ENCODE measurements at regions not wholly inside any gene's neighbourhood (a gene's known extent, or its start where the extent isn't known, plus 50 kb on each side); places are given as distances from the start of the nearest gene placed in this dataset.

DNA sequence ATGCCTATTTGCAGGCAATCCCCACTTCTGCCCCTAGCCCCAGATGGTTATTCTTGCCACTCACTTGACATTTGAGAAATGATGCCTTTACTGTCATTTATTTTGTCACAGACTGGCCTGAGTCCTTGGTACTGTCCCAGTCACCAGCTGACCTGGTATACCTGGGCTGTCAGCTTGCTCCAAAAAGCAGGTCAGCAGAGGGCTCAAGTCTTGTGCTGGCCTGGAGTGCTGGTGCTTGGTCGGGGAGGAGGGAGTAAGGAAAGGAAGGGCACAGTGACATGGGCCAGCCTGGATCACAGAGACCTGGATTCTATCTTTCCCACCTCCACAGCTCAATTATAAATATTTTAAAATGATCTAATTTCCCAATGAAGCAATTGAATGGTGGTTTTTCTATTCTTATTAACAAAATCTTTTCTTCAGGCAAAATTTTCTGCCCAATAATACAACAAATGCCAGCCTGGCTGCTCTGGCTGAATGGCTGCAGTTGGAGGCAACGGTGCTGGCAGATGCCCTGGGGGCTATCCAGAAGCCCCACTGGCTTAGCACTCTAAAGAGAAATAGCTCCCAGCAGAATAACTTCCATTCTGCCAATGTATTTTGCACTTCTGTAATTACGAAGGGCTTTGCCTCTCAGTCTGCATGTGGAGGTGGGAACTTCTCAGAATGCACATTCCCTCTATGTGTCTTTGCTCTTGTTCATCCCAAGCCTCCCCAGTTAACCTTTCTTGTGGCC is 160.6 kb downstream of the GADD45G start:
- no peaks in the 10 kb centered on the region for H3K9me3 Mint-ChIP-seq
- POLR2A ChIA-PET = no interaction called here
- TF ChIP-seq, protein P1, sequence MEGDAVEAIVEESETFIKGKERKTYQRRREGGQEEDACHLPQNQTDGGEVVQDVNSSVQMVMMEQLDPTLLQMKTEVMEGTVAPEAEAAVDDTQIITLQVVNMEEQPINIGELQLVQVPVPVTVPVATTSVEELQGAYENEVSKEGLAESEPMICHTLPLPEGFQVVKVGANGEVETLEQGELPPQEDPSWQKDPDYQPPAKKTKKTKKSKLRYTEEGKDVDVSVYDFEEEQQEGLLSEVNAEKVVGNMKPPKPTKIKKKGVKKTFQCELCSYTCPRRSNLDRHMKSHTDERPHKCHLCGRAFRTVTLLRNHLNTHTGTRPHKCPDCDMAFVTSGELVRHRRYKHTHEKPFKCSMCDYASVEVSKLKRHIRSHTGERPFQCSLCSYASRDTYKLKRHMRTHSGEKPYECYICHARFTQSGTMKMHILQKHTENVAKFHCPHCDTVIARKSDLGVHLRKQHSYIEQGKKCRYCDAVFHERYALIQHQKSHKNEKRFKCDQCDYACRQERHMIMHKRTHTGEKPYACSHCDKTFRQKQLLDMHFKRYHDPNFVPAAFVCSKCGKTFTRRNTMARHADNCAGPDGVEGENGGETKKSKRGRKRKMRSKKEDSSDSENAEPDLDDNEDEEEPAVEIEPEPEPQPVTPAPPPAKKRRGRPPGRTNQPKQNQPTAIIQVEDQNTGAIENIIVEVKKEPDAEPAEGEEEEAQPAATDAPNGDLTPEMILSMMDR (IDR thresholded peaks at IDR 0.05) = no peak
- no peak for DNase-seq
- H3K4me1 Mint-ChIP-seq = peaks cover 26% of the 10 kb centered on the region
- intact Hi-C loops (cut with micrococcal nuclease) = no loop called here
- no peaks in the 10 kb centered on the region for H3K27me3 Mint-ChIP-seq
- H3K36me3 Mint-ChIP-seq (ENCODE audit: low read depth) = no peaks in the 10 kb centered on the region
- H3K27ac Mint-ChIP-seq = no peak overlapping the region
- H3K4me3 Mint-ChIP-seq = no peak overlapping the region
- CTCF ChIA-PET = no interaction called here
- ATAC-seq (ENCODE audit: low read depth) = no peak

DNA sequence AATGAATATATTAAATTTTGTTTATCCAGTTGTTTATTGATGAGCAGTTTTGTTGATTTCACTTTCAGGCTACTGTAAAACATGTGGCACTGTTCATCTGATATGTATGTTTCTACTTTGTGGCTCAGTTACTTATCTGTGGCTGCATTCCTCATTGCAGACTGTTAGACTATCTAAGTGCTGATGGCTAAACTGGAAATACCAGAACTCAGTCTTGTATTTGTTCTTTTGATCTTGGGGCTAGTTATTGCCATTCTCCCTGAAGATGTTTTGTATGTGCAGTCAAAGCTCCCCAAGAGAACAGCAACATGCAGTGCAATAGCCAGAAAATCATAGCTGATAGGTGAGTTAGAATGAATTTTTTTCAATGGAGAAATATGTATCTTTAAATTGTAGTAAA is 162.2 kb downstream of the GADD45G start:
- CTCF ChIA-PET = no interaction called here
- Mint-ChIP-seq H3K9me3 (no peaks in the 10 kb centered on the region), H3K4me3 (no peak overlapping the region), H3K36me3 (ENCODE audit: low read depth) (no peaks in the 10 kb centered on the region), H3K27ac (no peak overlapping the region), H3K4me1 (peaks cover 33% of the 10 kb centered on the region), H3K27me3 (no peaks in the 10 kb centered on the region)
- POLR2A ChIA-PET = no interaction called here
- TF ChIP-seq, protein P1 (IDR thresholded peaks at IDR 0.05) = no peak
- DNase-seq (no peak), ATAC-seq (ENCODE audit: low read depth) (no peak)
- intact Hi-C loops (cut with micrococcal nuclease) = no loop called here

DNA sequence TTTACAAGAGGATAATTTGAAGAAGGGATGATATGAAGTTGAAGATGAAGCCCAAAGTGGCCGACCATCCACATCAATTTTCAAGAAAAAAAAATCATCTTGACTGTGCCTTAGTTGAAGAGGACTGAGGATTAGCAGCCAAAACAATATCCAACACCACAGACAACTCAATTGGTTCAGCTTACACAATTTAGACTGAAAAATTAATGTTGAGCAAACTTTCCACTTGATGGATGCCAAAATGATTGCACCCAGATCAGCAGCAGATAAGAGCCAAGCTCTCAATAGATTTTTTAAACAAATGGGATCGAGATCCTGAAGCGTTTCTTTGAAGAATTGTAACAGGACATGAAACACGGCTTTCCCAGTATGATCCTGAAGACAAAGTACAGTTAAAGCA is 163.2 kb downstream of the GADD45G start:
- H3K36me3 Mint-ChIP-seq (ENCODE audit: low read depth) = no peaks in the 10 kb centered on the region
- TF ChIP-seq, protein P1 (IDR thresholded peaks at IDR 0.05) = no peak
- ChIA-PET CTCF (no interaction called here), POLR2A (no interaction called here)
- no peaks in the 10 kb centered on the region for H3K9me3 Mint-ChIP-seq
- no peaks in the 10 kb centered on the region for H3K27me3 Mint-ChIP-seq
- H3K4me3 Mint-ChIP-seq = no peak overlapping the region
- no peak overlapping the region for H3K27ac Mint-ChIP-seq
- intact Hi-C loops (cut with micrococcal nuclease) = no loop called here
- H3K4me1 Mint-ChIP-seq = peaks cover 33% of the 10 kb centered on the region
- ATAC-seq (ENCODE audit: low read depth) (no peak), DNase-seq (no peak)

DNA sequence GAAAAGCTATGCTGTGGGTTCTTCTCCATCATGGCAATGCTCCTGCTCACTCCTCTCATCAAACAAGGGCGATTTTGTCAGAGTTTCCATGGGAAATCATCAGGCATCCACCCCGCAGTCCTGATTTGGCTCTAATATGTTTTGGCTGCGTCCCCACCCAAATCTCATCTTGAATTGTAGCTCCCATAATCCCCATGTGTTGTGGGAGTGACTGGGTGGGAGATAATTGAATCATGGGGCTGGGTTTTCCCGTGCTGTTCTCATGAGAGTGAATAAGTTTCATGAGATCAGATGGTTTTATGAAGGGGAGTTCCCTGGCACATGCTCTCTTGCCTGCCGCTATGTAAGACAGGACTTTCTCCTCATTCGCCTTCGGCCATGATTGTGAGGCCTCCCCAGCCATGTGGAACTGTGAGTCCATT is 163.8 kb downstream of the GADD45G start:
- ChIA-PET CTCF (no interaction called here), POLR2A (interaction anchor here (0.7 kb wide), 1 partner anchor 8 kb away, joined by 4 read pairs; no protein-coding TSS in a partner anchor)
- DNase-seq (no peak), ATAC-seq (ENCODE audit: low read depth) (peak; percentile 72)
- H3K27ac Mint-ChIP-seq = peak overlapping the region; percentile 50
- intact Hi-C loops (cut with micrococcal nuclease) = no loop called here
- H3K9me3 Mint-ChIP-seq = no peaks in the 10 kb centered on the region
- no peaks in the 10 kb centered on the region for H3K27me3 Mint-ChIP-seq
- TF ChIP-seq, protein P1 (IDR thresholded peaks at IDR 0.05) = no peak
- H3K4me3 Mint-ChIP-seq = no peak overlapping the region
- H3K4me1 Mint-ChIP-seq = peaks cover 33% of the 10 kb centered on the region
- no peaks in the 10 kb centered on the region for H3K36me3 Mint-ChIP-seq (ENCODE audit: low read depth)

DNA sequence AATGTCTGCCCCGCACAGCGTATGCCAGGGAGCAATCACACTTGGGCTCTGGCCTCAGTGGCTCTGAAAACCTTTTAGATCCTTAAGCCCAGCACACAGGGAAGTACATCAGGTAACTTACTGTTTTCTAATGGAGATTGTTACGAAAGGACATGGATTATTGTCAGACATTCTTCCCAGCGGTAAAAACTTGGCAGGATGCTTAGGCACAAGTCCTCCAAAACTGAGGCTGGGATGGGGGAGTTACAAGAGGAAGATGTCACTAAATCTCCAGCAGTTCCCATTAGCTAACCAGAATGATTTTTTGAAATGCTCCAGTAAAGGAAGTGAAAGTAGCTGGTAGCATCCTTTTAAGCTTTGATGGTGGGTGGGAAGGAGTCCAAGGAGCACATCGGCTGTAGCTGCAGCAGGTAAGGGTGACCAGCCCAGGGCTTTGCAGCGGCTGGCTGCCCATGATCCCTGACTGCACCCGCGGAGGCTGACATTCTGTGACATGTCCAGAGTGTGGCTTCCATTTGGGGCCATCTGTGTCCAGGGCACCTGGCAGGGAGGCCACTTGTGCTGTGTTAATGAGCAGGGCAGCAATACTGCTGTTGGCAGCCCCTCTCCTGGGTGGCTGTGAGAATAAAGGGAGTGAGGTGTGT is 165.8 kb downstream of the GADD45G start:
- Mint-ChIP-seq H3K9me3 (no peaks in the 10 kb centered on the region), H3K4me3 (no peak overlapping the region), H3K27ac (no peak overlapping the region), H3K4me1 (peaks cover 28% of the 10 kb centered on the region), H3K27me3 (no peaks in the 10 kb centered on the region), H3K36me3 (ENCODE audit: low read depth) (no peaks in the 10 kb centered on the region)
- TF ChIP-seq, protein P1 (IDR thresholded peaks at IDR 0.05) = no peak
- intact Hi-C loops (cut with micrococcal nuclease) = loop anchor here (1.0 kb wide), 1 partner anchor 11 kb away; no protein-coding TSS in a partner anchor
- ChIA-PET CTCF (no interaction called here), POLR2A (interaction anchor here (0.9 kb wide), 1 partner anchor 11 kb away, joined by 3 read pairs; no protein-coding TSS in a partner anchor)
- ATAC-seq (ENCODE audit: low read depth) (peak; percentile 40), DNase-seq (no peak)

Measured in activated B cell treated with CpG ODN at 0.5 μM for 24 hours (primary cell).